SK-N-SH treated with all-trans-retinoic acid at 6 μM for 48 hours (cell line): ENCODE measurements at regions not wholly inside any gene's neighbourhood (a gene's known extent, or its start where the extent isn't known, plus 50 kb on each side); places are given as distances from the start of the nearest gene placed in this dataset.
"Not testable (repeated sequence)": the region's sequence is repeated elsewhere in the genome, so short reads cannot be mapped to it uniquely, and the experiment has no call there.

Experiments
- ATAC-seq: fragments of 200-7000 bp; cut with Tn5 transposase; 3 replicates; pipeline ENCODE4 v1.9.1; 2020; ENCODE audit warnings: mild to moderate bottlenecking, moderate library complexity
- ARNTL ChIP-seq: fragments of 450-650 bp; formaldehyde crosslinking; IDR thresholded peaks from 2 replicates; pipeline ENCODE4 v1.5.0; 2020; ENCODE audit warnings: low read depth, mild to moderate bottlenecking, moderate library complexity, borderline replicate concordance
- BACH2 ChIP-seq: fragments of 250-450 bp; sonication (Bioruptor Pico); IDR thresholded peaks from 2 replicates; pipeline ENCODE4 v1.9.0; 2021; ENCODE audit warnings: mild to moderate bottlenecking, borderline replicate concordance
- CREB5 ChIP-seq: fragments of 250-450 bp; sonication (Bioruptor Pico); IDR thresholded peaks from 2 replicates; pipeline ENCODE4 v1.5.1; 2020; ENCODE audit warnings: low read depth, mild to moderate bottlenecking, moderate library complexity
- CSDC2 ChIP-seq: fragments of 250-450 bp; sonication (Bioruptor Pico); IDR thresholded peaks from 2 replicates; pipeline ENCODE4 v1.5.0; 2020; ENCODE audit warnings: mild to moderate bottlenecking, moderate library complexity
- CSRNP3 ChIP-seq: fragments of 250-450 bp; sonication (Bioruptor Pico); IDR thresholded peaks from 2 replicates; pipeline ENCODE4 v1.5.1; 2021; ENCODE audit warnings: mild to moderate bottlenecking, moderate library complexity
- ESRRG ChIP-seq: fragments of 250-450 bp; sonication (Bioruptor Pico); IDR thresholded peaks from 2 replicates; pipeline ENCODE4 v1.6.1; 2021; ENCODE audit warnings: mild to moderate bottlenecking
- GLIS3 ChIP-seq: fragments of 250-450 bp; sonication (Bioruptor Pico); IDR thresholded peaks from 2 replicates; pipeline ENCODE4 v1.5.0; 2020; ENCODE audit warnings: mild to moderate bottlenecking, moderate library complexity
- OSR1 ChIP-seq: fragments of 250-450 bp; sonication (Bioruptor Pico); IDR thresholded peaks from 2 replicates; pipeline ENCODE4 v1.8.0; 2022; ENCODE audit warnings: moderate library complexity, mild to moderate bottlenecking, inconsistent platforms
- POU6F1 ChIP-seq: fragments of 250-450 bp; sonication (Bioruptor Pico); IDR thresholded peaks from 2 replicates; pipeline ENCODE4 v1.8.0; 2021; ENCODE audit warnings: low read depth, mild to moderate bottlenecking, moderate library complexity, borderline replicate concordance
- RARB ChIP-seq: fragments of 250-450 bp; sonication (Bioruptor Pico); IDR thresholded peaks from 2 replicates; pipeline ENCODE4 v1.8.0; 2021; ENCODE audit warnings: mild to moderate bottlenecking, moderate library complexity
- SNAI2 ChIP-seq: fragments of 250-450 bp; sonication (Bioruptor Pico); IDR thresholded peaks from 2 replicates; pipeline ENCODE4 v1.5.0; 2020; ENCODE audit warnings: mild to moderate bottlenecking, moderate library complexity
- TCF4 ChIP-seq: fragments of 250-450 bp; sonication (Bioruptor Pico); IDR thresholded peaks from 2 replicates; pipeline ENCODE4 v1.8.0; 2021; ENCODE audit warnings: mild to moderate bottlenecking, moderate library complexity, borderline replicate concordance
- TOX ChIP-seq: fragments of 250-450 bp; sonication (Bioruptor Pico); IDR thresholded peaks from 2 replicates; pipeline ENCODE4 v1.8.0; 2021; ENCODE audit warnings: mild to moderate bottlenecking, moderate library complexity, borderline replicate concordance
- ZC3H10 ChIP-seq: fragments of 250-450 bp; sonication (Bioruptor Pico); IDR thresholded peaks from 2 replicates; pipeline ENCODE4 v1.5.1; 2021; ENCODE audit warnings: mild to moderate bottlenecking, moderate library complexity
- ZFP3 ChIP-seq: fragments of 250-450 bp; sonication (Bioruptor Pico); IDR thresholded peaks from 2 replicates; pipeline ENCODE4 v1.5.0; 2020; ENCODE audit warnings: mild to moderate bottlenecking, moderate library complexity
- ZFP30 ChIP-seq: fragments of 450-650 bp; formaldehyde crosslinking; IDR thresholded peaks from 2 replicates; pipeline ENCODE4 v1.5.0; 2022; ENCODE audit warnings: mild to moderate bottlenecking, moderate library complexity
- ZNF565 ChIP-seq: fragments of 450-650 bp; formaldehyde crosslinking; conservative IDR thresholded peaks from 2 replicates; pipeline ENCODE4 v1.5.0; 2020; ENCODE audit warnings: low read depth, mild to moderate bottlenecking, moderate library complexity
- ZNF70 ChIP-seq: fragments of 450-650 bp; formaldehyde crosslinking; IDR thresholded peaks from 2 replicates; pipeline ENCODE4 v1.5.0; 2020; ENCODE audit warnings: mild to moderate bottlenecking, moderate library complexity
- ZNF8 ChIP-seq: fragments of 450-650 bp; formaldehyde crosslinking; IDR thresholded peaks from 2 replicates; pipeline ENCODE4 v1.5.0; 2020; ENCODE audit warnings: mild to moderate bottlenecking, moderate library complexity
- TF ChIP-seq, protein P1 (sequence below): fragments of 250-450 bp; sonication (Bioruptor Pico); IDR thresholded peaks from 2 replicates; pipeline ENCODE4 v1.8.0; 2020; ENCODE audit warnings: mild to moderate bottlenecking, moderate library complexity, borderline replicate concordance
- TF ChIP-seq, protein P2 (sequence below): fragments of 250-450 bp; sonication (Bioruptor Pico); IDR thresholded peaks from 2 replicates; pipeline ENCODE4 v1.5.0; 2020; ENCODE audit warnings: mild to moderate bottlenecking, moderate library complexity

GRCh38 chr4:22634541-22635181 lies 58.1 kb upstream of the GBA3 start:
- ATAC-seq = no peak
- TF ChIP-seq ZC3H10 (CRISPR knock-in tag) (no peak), ZFP3 (CRISPR knock-in tag) (no peak), ARNTL (no peak)

GRCh38 chr4:22635182-22635549 lies 57.6 kb upstream of the GBA3 start:
- not testable (repeated sequence) for ATAC-seq

GRCh38 chr4:22635692-22636091 lies 57.0 kb upstream of the GBA3 start:
- TF ChIP-seq ZNF70 (CRISPR knock-in tag) (no peak), ARNTL (no peak), ZFP30 (CRISPR knock-in tag) (no peak)
- TF ChIP-seq, protein P1, sequence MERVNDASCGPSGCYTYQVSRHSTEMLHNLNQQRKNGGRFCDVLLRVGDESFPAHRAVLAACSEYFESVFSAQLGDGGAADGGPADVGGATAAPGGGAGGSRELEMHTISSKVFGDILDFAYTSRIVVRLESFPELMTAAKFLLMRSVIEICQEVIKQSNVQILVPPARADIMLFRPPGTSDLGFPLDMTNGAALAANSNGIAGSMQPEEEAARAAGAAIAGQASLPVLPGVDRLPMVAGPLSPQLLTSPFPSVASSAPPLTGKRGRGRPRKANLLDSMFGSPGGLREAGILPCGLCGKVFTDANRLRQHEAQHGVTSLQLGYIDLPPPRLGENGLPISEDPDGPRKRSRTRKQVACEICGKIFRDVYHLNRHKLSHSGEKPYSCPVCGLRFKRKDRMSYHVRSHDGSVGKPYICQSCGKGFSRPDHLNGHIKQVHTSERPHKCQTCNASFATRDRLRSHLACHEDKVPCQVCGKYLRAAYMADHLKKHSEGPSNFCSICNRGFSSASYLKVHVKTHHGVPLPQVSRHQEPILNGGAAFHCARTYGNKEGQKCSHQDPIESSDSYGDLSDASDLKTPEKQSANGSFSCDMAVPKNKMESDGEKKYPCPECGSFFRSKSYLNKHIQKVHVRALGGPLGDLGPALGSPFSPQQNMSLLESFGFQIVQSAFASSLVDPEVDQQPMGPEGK (CRISPR knock-in tag) = no peak
- TF ChIP-seq, protein P2, sequence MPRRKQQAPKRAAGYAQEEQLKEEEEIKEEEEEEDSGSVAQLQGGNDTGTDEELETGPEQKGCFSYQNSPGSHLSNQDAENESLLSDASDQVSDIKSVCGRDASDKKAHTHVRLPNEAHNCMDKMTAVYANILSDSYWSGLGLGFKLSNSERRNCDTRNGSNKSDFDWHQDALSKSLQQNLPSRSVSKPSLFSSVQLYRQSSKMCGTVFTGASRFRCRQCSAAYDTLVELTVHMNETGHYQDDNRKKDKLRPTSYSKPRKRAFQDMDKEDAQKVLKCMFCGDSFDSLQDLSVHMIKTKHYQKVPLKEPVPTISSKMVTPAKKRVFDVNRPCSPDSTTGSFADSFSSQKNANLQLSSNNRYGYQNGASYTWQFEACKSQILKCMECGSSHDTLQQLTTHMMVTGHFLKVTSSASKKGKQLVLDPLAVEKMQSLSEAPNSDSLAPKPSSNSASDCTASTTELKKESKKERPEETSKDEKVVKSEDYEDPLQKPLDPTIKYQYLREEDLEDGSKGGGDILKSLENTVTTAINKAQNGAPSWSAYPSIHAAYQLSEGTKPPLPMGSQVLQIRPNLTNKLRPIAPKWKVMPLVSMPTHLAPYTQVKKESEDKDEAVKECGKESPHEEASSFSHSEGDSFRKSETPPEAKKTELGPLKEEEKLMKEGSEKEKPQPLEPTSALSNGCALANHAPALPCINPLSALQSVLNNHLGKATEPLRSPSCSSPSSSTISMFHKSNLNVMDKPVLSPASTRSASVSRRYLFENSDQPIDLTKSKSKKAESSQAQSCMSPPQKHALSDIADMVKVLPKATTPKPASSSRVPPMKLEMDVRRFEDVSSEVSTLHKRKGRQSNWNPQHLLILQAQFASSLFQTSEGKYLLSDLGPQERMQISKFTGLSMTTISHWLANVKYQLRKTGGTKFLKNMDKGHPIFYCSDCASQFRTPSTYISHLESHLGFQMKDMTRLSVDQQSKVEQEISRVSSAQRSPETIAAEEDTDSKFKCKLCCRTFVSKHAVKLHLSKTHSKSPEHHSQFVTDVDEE = no peak
- TF ChIP-seq, all 23 proteins: peak for 0
- no peak for ATAC-seq

- TF ChIP-seq CSDC2 (CRISPR knock-in tag) (no peak), ARNTL (no peak), ESRRG (no peak), POU6F1 (CRISPR knock-in tag) (no peak), TCF4 (no peak), CSRNP3 (CRISPR knock-in tag) (no peak), OSR1 (no peak), SNAI2 (no peak), GLIS3 (CRISPR knock-in tag) (no peak), CREB5 (CRISPR knock-in tag) (no peak), ZFP30 (CRISPR knock-in tag) (no peak), ZNF8 (CRISPR knock-in tag) (no peak), ZNF565 (CRISPR knock-in tag) (no peak), ZC3H10 (CRISPR knock-in tag) (no peak), TOX (no peak), BACH2 (CRISPR knock-in tag) (no peak), RARB (CRISPR knock-in tag) (no peak)
- TF ChIP-seq, protein P1 (CRISPR knock-in tag) = no peak
- TF ChIP-seq, all 23 proteins: peak for 0
- ATAC-seq = no peak
These were observed 55.4 kb upstream of the GBA3 start for GRCh38 chr4:22637306-22637705.
